Bronchial epithelial cell (primary cell): ENCODE measurements at regions not wholly inside any gene's neighbourhood (a gene's known extent, or its start where the extent isn't known, plus 50 kb on each side); places are given as distances from the start of the nearest gene placed in this dataset.

Experiments
- DNase-seq: peaks from one replicate; pipeline ENCODE4 v3.0.0-alpha.2; 2010; ENCODE audit warnings: low read depth
- FAIRE-seq: peaks from 2 replicates; lab custom pipeline; 2011; peaks lifted over from hg19 to GRCh38; lab: Jason Lieb, UNC
- H3K27me3 ChIP-seq: 2 replicates; pipeline ENCODE4 v1.5.1; 2011; ENCODE audit warnings: low read length; ENCODE audit not compliant: control insufficient read depth, insufficient read depth
- H3K36me3 ChIP-seq: 2 replicates; pipeline ENCODE4 v1.5.1; 2011; ENCODE audit warnings: low read length; ENCODE audit not compliant: control insufficient read depth, insufficient read depth
- H3K4me3 ChIP-seq: 2 replicates; pipeline ENCODE4 v1.5.1; 2011; ENCODE audit warnings: mild to moderate bottlenecking, low read depth, low read length, control low read depth
- CTCF ChIP-seq: IDR thresholded peaks from 2 replicates; pipeline ENCODE4 v1.5.1; 2011; ENCODE audit warnings: mild to moderate bottlenecking, moderate library complexity, low read length, control low read depth, inconsistent platforms; ENCODE audit not compliant: insufficient read depth, severe bottlenecking

GRCh38 chr2:181762000-181762399, 81.7 kb upstream of the NEUROD1 start:
- TF ChIP-seq CTCF, result no peak
- no peak for DNase-seq
- Histone ChIP-seq H3K27me3 (no peaks in the 10 kb centered on the region), H3K36me3 (no peaks in the 10 kb centered on the region), H3K4me3 (no peak overlapping the region)
- no peak for FAIRE-seq

- H3K36me3 ChIP-seq, result no peaks in the 10 kb centered on the region
- no peak for TF ChIP-seq CTCF
- no peak for FAIRE-seq
Observed at GRCh38 chr2:181762848-181763247, 82.5 kb upstream of the NEUROD1 start.

GRCh38 chr2:181763423-181763822, 83.1 kb upstream of the NEUROD1 start:
- Histone ChIP-seq H3K36me3 (no peaks in the 10 kb centered on the region), H3K27me3 (no peaks in the 10 kb centered on the region), H3K4me3 (no peak overlapping the region)
- FAIRE-seq (no peak), DNase-seq (no peak)
- no peak for TF ChIP-seq CTCF

More at GRCh38 chr2:181762848-181763247, 82.5 kb upstream of the NEUROD1 start:
- H3K4me3 ChIP-seq, result no peak overlapping the region
- DNase-seq, result no peak
- H3K27me3 ChIP-seq, result no peaks in the 10 kb centered on the region

GRCh38 chr2:181764095-181764963, 84.0 kb upstream of the NEUROD1 start:
- FAIRE-seq (no peak), DNase-seq (no peak)
- no peaks in the 10 kb centered on the region for H3K36me3 ChIP-seq
- no peak for TF ChIP-seq CTCF
- no peaks in the 10 kb centered on the region for H3K27me3 ChIP-seq
- H3K4me3 ChIP-seq, result no peak overlapping the region

- DNase-seq (no peak), FAIRE-seq (no peak)
- no peak for TF ChIP-seq CTCF
- H3K36me3 ChIP-seq, result no peaks in the 10 kb centered on the region
- no peak overlapping the region for H3K4me3 ChIP-seq
- H3K27me3 ChIP-seq, result no peaks in the 10 kb centered on the region
Observed at GRCh38 chr2:181766129-181766528, 85.8 kb upstream of the NEUROD1 start.
